SU-DHL-6 (cell line): ENCODE measurements at regions not wholly inside any gene's neighbourhood (a gene's known extent, or its start where the extent isn't known, plus 50 kb on each side); places are given as distances from the start of the nearest gene placed in this dataset.

Experiments
- H2AFZ ChIP-seq: fragments of 200-600 bp; sonication (generic); 2 replicates; pipeline ENCODE4 v1.6.1; 2014; ENCODE audit warnings: low read depth, mild to moderate bottlenecking, moderate library complexity, mixed read lengths, antibody characterized with exemption, low read length; ENCODE audit not compliant: severe bottlenecking
- H3F3A ChIP-seq: fragments of 200-600 bp; shearing (Covaris generic); 2 replicates; pipeline ENCODE4 v1.6.0; 2016; ENCODE audit warnings: antibody characterized with exemption, mild to moderate bottlenecking; ENCODE audit not compliant: insufficient read depth
- H3K27ac ChIP-seq: fragments of 200-600 bp; sonication (generic); 2 replicates; pipeline ENCODE4 v1.5.1; 2016; ENCODE audit warnings: low read depth, mild to moderate bottlenecking, low read length, moderate library complexity, mixed read lengths
- H3K27me3 ChIP-seq: fragments of 200-600 bp; sonication (generic), shearing (Covaris generic); 2 replicates; pipeline ENCODE4 v1.6.0; 2014; ENCODE audit warnings: mild to moderate bottlenecking, low read length
- H3K36me3 ChIP-seq: fragments of 200-600 bp; sonication (generic); 2 replicates; pipeline ENCODE4 v1.6.1; 2014; ENCODE audit warnings: mild to moderate bottlenecking, low read length, mixed read lengths
- H3K4me2 ChIP-seq: fragments of 300-600, 200-600 bp; shearing (Covaris generic), sonication (generic); 2 replicates; pipeline ENCODE4 v1.6.0; 2014; ENCODE audit warnings: low read length, low read depth, mild to moderate bottlenecking; ENCODE audit not compliant: poor library complexity, severe bottlenecking
- H3K4me3 ChIP-seq: fragments of 200-600 bp; sonication (generic); 2 replicates; pipeline ENCODE4 v1.5.1; 2014; ENCODE audit warnings: antibody characterized with exemption, low read length, mild to moderate bottlenecking, mixed read lengths; ENCODE audit not compliant: insufficient read depth, poor library complexity, severe bottlenecking
- H3K79me2 ChIP-seq: fragments of 200-600 bp; sonication (generic); 2 replicates; pipeline ENCODE4 v1.6.1; 2014; ENCODE audit warnings: mild to moderate bottlenecking, low read length, moderate library complexity; ENCODE audit not compliant: insufficient read depth
- H3K9ac ChIP-seq: fragments of 200-600 bp; sonication (generic); 2 replicates; pipeline ENCODE4 v1.7.0; 2014; ENCODE audit warnings: mild to moderate bottlenecking, low read length
- H3K9me2 ChIP-seq: fragments of 200-600 bp; sonication (generic); replicated peaks from 2 replicates; pipeline ENCODE4 v1.6.1; 2014; ENCODE audit warnings: low read length; ENCODE audit not compliant: insufficient read depth
- H3K9me3 ChIP-seq: fragments of 200-600 bp; sonication (generic); 2 replicates; pipeline ENCODE4 v1.6.1; 2014; ENCODE audit warnings: low read length, mixed read lengths; ENCODE audit not compliant: insufficient read depth
- H4K20me1 ChIP-seq: fragments of 200-600 bp; sonication (generic); 2 replicates; pipeline ENCODE4 v1.6.1; 2014; ENCODE audit warnings: low read depth, mild to moderate bottlenecking, antibody characterized with exemption, low read length, moderate library complexity, mixed read lengths
- EZH2phosphoT487 ChIP-seq: fragments of 200-600 bp; sonication (generic), shearing (Covaris generic); conservative IDR thresholded peaks from 2 replicates; pipeline ENCODE4 v1.6.1; 2018; ENCODE audit warnings: mild to moderate bottlenecking, antibody characterized with exemption, low read length, moderate library complexity, mixed read lengths
- TF ChIP-seq, protein P1 (sequence below): fragments of 200-600 bp; sonication (generic); IDR thresholded peaks from one replicate; pipeline ENCODE4 v1.5.1; 2017; ENCODE audit warnings: antibody characterized with exemption, mild to moderate bottlenecking, low read length, moderate library complexity; ENCODE audit not compliant: insufficient read depth, poor library complexity, severe bottlenecking

DNA sequence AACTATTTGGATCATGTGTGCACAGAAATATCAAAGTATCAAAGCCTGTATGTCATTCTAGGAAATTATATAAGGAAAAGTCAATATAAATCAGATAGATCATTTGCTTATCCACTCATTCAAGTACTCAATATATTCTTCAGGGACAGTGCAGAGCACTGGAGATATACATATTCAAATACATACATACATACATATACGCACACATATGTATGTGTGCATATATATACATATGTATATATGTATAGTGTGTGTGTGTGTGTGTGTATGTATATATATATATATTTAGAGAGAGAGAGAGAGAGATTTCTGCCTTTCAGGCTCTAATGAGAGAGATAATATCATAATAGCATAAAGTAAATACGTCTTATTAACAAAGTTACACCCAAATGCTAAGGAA, 169.2 kb downstream of the PMP22 start:
- Histone ChIP-seq H3K27me3 (peaks cover 3% of the 10 kb centered on the region; the same call in 1 of the 2 replicates), H3K9me3 (no peaks in the 10 kb centered on the region), H3K9me2 (no peaks in the 10 kb centered on the region), H3K4me2 (no peak overlapping the region), H3K9ac (no peak overlapping the region), H3K79me2 (no peaks in the 10 kb centered on the region), H2AFZ (no peak overlapping the region), H3K4me3 (no peak overlapping the region), H3K27ac (no peak overlapping the region), H3K36me3 (no peaks in the 10 kb centered on the region), H4K20me1 (no peaks in the 10 kb centered on the region), H3F3A (no peaks in the 10 kb centered on the region)
- TF ChIP-seq EZH2phosphoT487 = no peak
- TF ChIP-seq, protein P1, sequence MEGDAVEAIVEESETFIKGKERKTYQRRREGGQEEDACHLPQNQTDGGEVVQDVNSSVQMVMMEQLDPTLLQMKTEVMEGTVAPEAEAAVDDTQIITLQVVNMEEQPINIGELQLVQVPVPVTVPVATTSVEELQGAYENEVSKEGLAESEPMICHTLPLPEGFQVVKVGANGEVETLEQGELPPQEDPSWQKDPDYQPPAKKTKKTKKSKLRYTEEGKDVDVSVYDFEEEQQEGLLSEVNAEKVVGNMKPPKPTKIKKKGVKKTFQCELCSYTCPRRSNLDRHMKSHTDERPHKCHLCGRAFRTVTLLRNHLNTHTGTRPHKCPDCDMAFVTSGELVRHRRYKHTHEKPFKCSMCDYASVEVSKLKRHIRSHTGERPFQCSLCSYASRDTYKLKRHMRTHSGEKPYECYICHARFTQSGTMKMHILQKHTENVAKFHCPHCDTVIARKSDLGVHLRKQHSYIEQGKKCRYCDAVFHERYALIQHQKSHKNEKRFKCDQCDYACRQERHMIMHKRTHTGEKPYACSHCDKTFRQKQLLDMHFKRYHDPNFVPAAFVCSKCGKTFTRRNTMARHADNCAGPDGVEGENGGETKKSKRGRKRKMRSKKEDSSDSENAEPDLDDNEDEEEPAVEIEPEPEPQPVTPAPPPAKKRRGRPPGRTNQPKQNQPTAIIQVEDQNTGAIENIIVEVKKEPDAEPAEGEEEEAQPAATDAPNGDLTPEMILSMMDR = no peak

DNA sequence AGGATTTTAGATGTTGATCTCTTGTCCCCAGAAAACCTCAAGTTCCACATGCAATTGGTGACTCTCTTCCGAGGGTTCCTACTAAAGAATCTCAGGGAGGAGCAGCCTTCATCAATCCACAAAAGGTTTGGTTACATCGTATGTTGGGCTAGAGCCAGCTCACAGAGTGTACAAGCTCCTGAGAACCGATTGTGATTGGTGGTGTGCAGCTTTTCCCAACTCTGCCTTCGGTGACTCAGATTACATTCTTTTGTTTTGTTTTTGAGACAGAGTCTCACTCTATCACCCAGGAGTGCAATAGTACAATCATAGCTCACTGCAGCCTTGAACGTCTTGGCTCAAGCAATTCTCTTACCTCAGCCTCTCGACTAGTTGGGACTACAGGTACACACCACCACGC, 172.4 kb downstream of the PMP22 start:
- H3K9me3 ChIP-seq = no peaks in the 10 kb centered on the region
- H3K27ac ChIP-seq = no peak overlapping the region
- H3K4me2 ChIP-seq = no peak overlapping the region
- no peaks in the 10 kb centered on the region for H3K27me3 ChIP-seq
- H3K4me3 ChIP-seq = no peak overlapping the region
- no peak overlapping the region for H3K9ac ChIP-seq
- no peaks in the 10 kb centered on the region for H4K20me1 ChIP-seq
- no peaks in the 10 kb centered on the region for H3F3A ChIP-seq
- no peaks in the 10 kb centered on the region for H3K9me2 ChIP-seq
- H3K36me3 ChIP-seq = no peaks in the 10 kb centered on the region
- no peak overlapping the region for H2AFZ ChIP-seq
- TF ChIP-seq EZH2phosphoT487 = no peak
- TF ChIP-seq, protein P1 = no peak
- H3K79me2 ChIP-seq = no peaks in the 10 kb centered on the region

DNA sequence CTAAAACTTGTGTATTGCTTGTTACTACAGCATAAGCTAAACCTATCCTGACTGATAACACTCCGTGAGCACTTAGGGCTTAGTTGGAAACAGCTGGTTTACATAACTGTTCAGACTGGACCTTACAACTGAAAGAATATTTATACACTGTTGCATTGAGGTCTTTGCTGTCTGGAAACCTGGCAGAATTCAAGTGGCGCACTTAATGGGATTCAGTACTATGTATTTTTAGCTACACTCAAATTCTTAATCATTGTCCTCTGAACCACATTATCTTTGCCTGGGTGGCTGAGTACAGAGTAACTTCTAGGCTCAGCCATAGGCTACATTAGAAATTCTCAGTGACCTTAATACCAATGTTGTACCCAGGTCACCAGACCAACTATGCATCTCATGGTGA, 172.9 kb downstream of the PMP22 start:
- Histone ChIP-seq H3K79me2 (no peaks in the 10 kb centered on the region), H2AFZ (no peak overlapping the region), H3K36me3 (no peaks in the 10 kb centered on the region)

More for the DNA sequence above, 172.9 kb downstream of the PMP22 start:
- Histone ChIP-seq H3K9me3 (no peaks in the 10 kb centered on the region), H3K4me2 (no peak overlapping the region), H3K9ac (no peak overlapping the region), H3F3A (no peaks in the 10 kb centered on the region), H4K20me1 (no peaks in the 10 kb centered on the region), H3K27me3 (no peaks in the 10 kb centered on the region), H3K27ac (no peak overlapping the region), H3K9me2 (no peaks in the 10 kb centered on the region), H3K4me3 (no peak overlapping the region)
- TF ChIP-seq, protein P1 = no peak
- TF ChIP-seq EZH2phosphoT487 = no peak
